Adrenal gland (tissue), 5 donors: ENCODE measurements at regions not wholly inside any gene's neighbourhood (a gene's known extent, or its start where the extent isn't known, plus 50 kb on each side); places are given as distances from the start of the nearest gene placed in this dataset.

Experiments
- POLR2A ChIP-seq, 2 donors: fragments of 450-650 bp; IDR thresholded peaks; one replicate each; pipeline ENCODE4 v1.6.1; 2017; ENCODE audit warnings: antibody characterized with exemption in 2 of 2, mild to moderate bottlenecking in 2 of 2, moderate library complexity in 1 of 2
- TF ChIP-seq, protein P1 (sequence below), 6 experiments: fragments of 450-650 bp in 4 of 6; fragments of 200-600 bp in 2 of 6; sonication (generic) in 1 of 6; IDR thresholded peaks; 1 replicate in 5 of 6; 2 replicates in 1 of 6; pipeline versions ENCODE4 v1.5.1 to v1.8.0; 2016 to 2021; ENCODE audit warnings: antibody characterized with exemption in 6 of 6, mild to moderate bottlenecking in 2 of 6, moderate library complexity in 1 of 6
- donor health status: DM: no; HTN: no; CAD: no.

DNA sequence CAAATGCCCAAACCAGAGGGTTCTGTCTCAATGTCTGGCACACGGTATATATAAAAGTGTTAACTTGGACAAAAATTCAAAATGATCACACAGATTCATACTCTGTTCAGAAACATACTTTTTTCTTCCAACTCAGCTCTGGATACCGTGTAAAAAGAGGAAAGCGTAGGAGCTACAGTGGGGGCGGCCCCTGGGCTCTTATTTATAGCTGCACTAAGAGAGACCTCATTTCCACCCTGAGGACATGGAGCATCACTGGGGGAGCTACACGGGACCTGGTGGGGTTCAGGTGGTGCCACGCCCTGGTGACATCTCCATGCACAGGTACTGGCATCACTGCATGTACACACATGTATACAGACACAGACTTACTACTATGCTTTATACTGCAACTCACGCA lies 185.9 kb upstream of the FOXQ1 start:
- no peak for TF ChIP-seq POLR2A (IDR thresholded peaks at IDR 0.05)
- TF ChIP-seq, protein P1, sequence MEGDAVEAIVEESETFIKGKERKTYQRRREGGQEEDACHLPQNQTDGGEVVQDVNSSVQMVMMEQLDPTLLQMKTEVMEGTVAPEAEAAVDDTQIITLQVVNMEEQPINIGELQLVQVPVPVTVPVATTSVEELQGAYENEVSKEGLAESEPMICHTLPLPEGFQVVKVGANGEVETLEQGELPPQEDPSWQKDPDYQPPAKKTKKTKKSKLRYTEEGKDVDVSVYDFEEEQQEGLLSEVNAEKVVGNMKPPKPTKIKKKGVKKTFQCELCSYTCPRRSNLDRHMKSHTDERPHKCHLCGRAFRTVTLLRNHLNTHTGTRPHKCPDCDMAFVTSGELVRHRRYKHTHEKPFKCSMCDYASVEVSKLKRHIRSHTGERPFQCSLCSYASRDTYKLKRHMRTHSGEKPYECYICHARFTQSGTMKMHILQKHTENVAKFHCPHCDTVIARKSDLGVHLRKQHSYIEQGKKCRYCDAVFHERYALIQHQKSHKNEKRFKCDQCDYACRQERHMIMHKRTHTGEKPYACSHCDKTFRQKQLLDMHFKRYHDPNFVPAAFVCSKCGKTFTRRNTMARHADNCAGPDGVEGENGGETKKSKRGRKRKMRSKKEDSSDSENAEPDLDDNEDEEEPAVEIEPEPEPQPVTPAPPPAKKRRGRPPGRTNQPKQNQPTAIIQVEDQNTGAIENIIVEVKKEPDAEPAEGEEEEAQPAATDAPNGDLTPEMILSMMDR (IDR thresholded peaks at IDR 0.05): no peak
